ENCODE measurements at regions not wholly inside any gene's neighbourhood (a gene's known extent, or its start where the extent isn't known, plus 50 kb on each side); places are given as distances from the start of the nearest gene placed in this dataset.

- no peak overlapping the region for H3K4me3 ChIP-seq (ENCODE audit: extremely low read depth in 1 of 4, insufficient read depth in 2 of 4, low read depth in 3 of 4, low read length in 4 of 4)
- H4K20me1 ChIP-seq (replicated peaks in 1 of 2; ENCODE audit: control insufficient read depth in 1 of 2, insufficient read depth in 2 of 2, low read length in 2 of 2) = peaks cover 0 to 1% of the 10 kb centered on the region in 2 experiments
- ChIA-PET POLR2A (ENCODE audit: partially characterized antibody) (no interaction called here), CTCF (ENCODE audit: partially characterized antibody) (interaction anchor here (1.5 kb wide), 1 partner anchor 9 kb away, joined by 6 read pairs; no protein-coding TSS in a partner anchor)
- peaks cover 0 to 3% (median 0%) of the 10 kb centered on the region in 4 experiments; a peak in 1 of 7 replicates for H3K4me1 ChIP-seq (replicated peaks in 1 of 4; ENCODE audit: control insufficient read depth in 3 of 4, insufficient read depth in 4 of 4, low read length in 3 of 4)
- H2BK120ac ChIP-seq (replicated peaks; ENCODE audit: low read depth, low read length) = no peak overlapping the region
- H3K4ac ChIP-seq (replicated peaks; ENCODE audit: insufficient read length, low read depth, low read length) = no peak overlapping the region
- H3K23ac ChIP-seq (ENCODE audit: insufficient read length) = no peak overlapping the region
- no peak overlapping the region for H2BK20ac ChIP-seq (ENCODE audit: low read length)
- H3K14ac ChIP-seq (ENCODE audit: insufficient read length) = no peak overlapping the region
- H3K36me3 ChIP-seq (ENCODE audit: control insufficient read depth in 2 of 4, insufficient read depth in 4 of 4, low read length in 3 of 4) = no peaks in the 10 kb centered on the region
- no peak overlapping the region for H3K27ac ChIP-seq (ENCODE audit: low read depth, low read length)
- no peak overlapping the region for H2BK5ac ChIP-seq (ENCODE audit: low read depth, low read length)
- H4K91ac ChIP-seq (replicated peaks; ENCODE audit: insufficient read length, low read length) = no peak overlapping the region
- no peak overlapping the region for H2AFZ ChIP-seq (ENCODE audit: low read length)
- H3K79me2 ChIP-seq (ENCODE audit: control insufficient read depth in 1 of 2, insufficient read depth in 2 of 2, low read length in 2 of 2) = no peaks in the 10 kb centered on the region
- H4K8ac ChIP-seq (ENCODE audit: extremely low read depth, insufficient read depth, low read length) = 0 out of 2 replicates have a peak overlapping the region, but pooled peaks have one; percentile 5
- no peak overlapping the region for H2AK5ac ChIP-seq (ENCODE audit: low read depth, low read length)
- no peak overlapping the region for H3K4me2 ChIP-seq (ENCODE audit: insufficient read depth in 1 of 2, low read depth in 2 of 2, low read length in 2 of 2)
- DNase-seq (ENCODE audit: low read depth in 1 of 2, low spot score in 2 of 2) = no peak
- H3K9ac ChIP-seq (replicated peaks in 1 of 4; ENCODE audit: extremely low read depth in 1 of 4, low read depth in 3 of 4, low read length in 3 of 4) = no peak overlapping the region
- H3K56ac ChIP-seq (replicated peaks; ENCODE audit: insufficient read length, low read depth, low read length) = no peak overlapping the region
- no peaks in the 10 kb centered on the region for H3K27me3 ChIP-seq (replicated peaks in 1 of 4; ENCODE audit: control insufficient read depth in 3 of 4, extremely low read depth in 1 of 4, insufficient read depth in 3 of 4, low read length in 3 of 4)
- 90% methylated on average over 4 of the region's 4 CpGs; no CpG with 5 or more reads in 1 of the 2 experiments for WGBS, 2 experiments (ENCODE audit: extremely low coverage in 1 of 2, insufficient coverage in 1 of 2, insufficient read length in 1 of 2, insufficient replicate concordance in 2 of 2, low coverage in 1 of 2, low lambda C conversion rate in 2 of 2, missing lambda C conversion rate in 1 of 2)
- H2BK12ac ChIP-seq (ENCODE audit: low read depth, low read length) = no peak overlapping the region
- no peaks in the 10 kb centered on the region for H3K79me1 ChIP-seq (ENCODE audit: low read depth, low read length)
- H3K23me2 ChIP-seq (ENCODE audit: low read depth, low read length) = no peaks in the 10 kb centered on the region
- H4K5ac ChIP-seq (ENCODE audit: insufficient read length, low read depth, low read length) = no peak overlapping the region
- FAIRE-seq = no peak
- H3K18ac ChIP-seq (ENCODE audit: extremely low read depth, low read length) = no peak overlapping the region
- H3K9me3 ChIP-seq (ENCODE audit: insufficient read depth in 2 of 2, low read depth in 1 of 2, low read length in 1 of 2) = no peaks in the 10 kb centered on the region
- no peak overlapping the region for H2BK15ac ChIP-seq (ENCODE audit: low read length)
- TF ChIP-seq POU5F1 (IDR thresholded peaks at IDR 0.05; ENCODE audit: low read depth, low read length) (no peak), TEAD4 (IDR thresholded peaks at IDR 0.05; ENCODE audit: low read depth, low read length) (no peak), POLR2A (IDR thresholded peaks at IDR 0.05; ENCODE audit: control extremely low read depth in 1 of 2, low read depth in 2 of 2, low read length in 2 of 2) (no peak), TAF1 (IDR thresholded peaks at IDR 0.05; ENCODE audit: low read depth, low read length) (no peak), POLR2AphosphoS5 (IDR thresholded peaks at IDR 0.05; ENCODE audit: low read depth, low read length) (no peak), NRF1 (IDR thresholded peaks at IDR 0.05; ENCODE audit: low read depth, low read length) (no peak), SIX5 (IDR thresholded peaks at IDR 0.05; ENCODE audit: low read depth, low read length) (no peak), SUZ12 (IDR thresholded peaks at IDR 0.05; ENCODE audit: low read length) (no peak), BRCA1 (IDR thresholded peaks at IDR 0.05; ENCODE audit: low read depth, low read length) (no peak), CREB1 (IDR thresholded peaks at IDR 0.05) (no peak), ATF2 (IDR thresholded peaks at IDR 0.05; ENCODE audit: low read length) (no peak), SRF (IDR thresholded peaks at IDR 0.05; ENCODE audit: low read depth, low read length) (no peak), RBBP5 (IDR thresholded peaks at IDR 0.05; ENCODE audit: borderline replicate concordance, low read depth, low read length) (no peak), BCL11A (IDR thresholded peaks at IDR 0.05; ENCODE audit: low read depth in 2 of 2, low read length in 2 of 2) (no peak), SIRT6 (IDR thresholded peaks at IDR 0.05; ENCODE audit: low read length) (no peak), GABPA (IDR thresholded peaks at IDR 0.05; ENCODE audit: borderline replicate concordance, insufficient read depth, low read length) (no peak)
These were observed 209.8 kb downstream of the KCNJ3 start for GRCh38 chr2:154908327-154908726.

Data from H1 (cell line).